ENCODE measurements at regions not wholly inside any gene's neighbourhood (a gene's known extent, or its start where the extent isn't known, plus 50 kb on each side); places are given as distances from the start of the nearest gene placed in this dataset.

DNA sequence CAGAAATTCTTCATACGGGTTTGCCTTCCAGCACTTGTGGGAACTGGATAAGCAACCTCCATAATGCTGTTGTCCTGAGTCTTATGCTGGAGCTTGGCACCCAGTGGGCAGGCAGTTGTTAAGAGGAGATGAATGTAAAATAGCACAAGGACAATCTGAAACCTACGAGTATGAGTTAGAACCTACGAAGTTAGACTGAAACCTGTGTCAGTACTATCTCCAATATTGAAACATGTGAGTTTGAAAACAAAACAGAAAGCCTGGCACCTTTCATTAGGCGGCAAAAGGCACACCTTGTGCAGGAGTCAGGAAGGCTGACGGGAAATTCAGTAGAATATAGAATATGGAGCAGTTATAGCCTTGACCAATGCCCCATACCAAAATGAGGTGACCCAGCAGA is 489.7 kb upstream of the RGS18 start:
- no peak for TF ChIP-seq YEATS4 (CRISPR knock-in tag; IDR thresholded peaks at IDR 0.05; ENCODE audit: borderline replicate concordance)
- TF ChIP-seq, protein P1, sequence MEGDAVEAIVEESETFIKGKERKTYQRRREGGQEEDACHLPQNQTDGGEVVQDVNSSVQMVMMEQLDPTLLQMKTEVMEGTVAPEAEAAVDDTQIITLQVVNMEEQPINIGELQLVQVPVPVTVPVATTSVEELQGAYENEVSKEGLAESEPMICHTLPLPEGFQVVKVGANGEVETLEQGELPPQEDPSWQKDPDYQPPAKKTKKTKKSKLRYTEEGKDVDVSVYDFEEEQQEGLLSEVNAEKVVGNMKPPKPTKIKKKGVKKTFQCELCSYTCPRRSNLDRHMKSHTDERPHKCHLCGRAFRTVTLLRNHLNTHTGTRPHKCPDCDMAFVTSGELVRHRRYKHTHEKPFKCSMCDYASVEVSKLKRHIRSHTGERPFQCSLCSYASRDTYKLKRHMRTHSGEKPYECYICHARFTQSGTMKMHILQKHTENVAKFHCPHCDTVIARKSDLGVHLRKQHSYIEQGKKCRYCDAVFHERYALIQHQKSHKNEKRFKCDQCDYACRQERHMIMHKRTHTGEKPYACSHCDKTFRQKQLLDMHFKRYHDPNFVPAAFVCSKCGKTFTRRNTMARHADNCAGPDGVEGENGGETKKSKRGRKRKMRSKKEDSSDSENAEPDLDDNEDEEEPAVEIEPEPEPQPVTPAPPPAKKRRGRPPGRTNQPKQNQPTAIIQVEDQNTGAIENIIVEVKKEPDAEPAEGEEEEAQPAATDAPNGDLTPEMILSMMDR (CRISPR knock-in tag; IDR thresholded peaks at IDR 0.05) = no peak
- no peak for TF ChIP-seq EZH2 (conservative IDR thresholded peaks at IDR 0.05; ENCODE audit: low read depth, low read length)
- TF ChIP-seq, protein P2, sequence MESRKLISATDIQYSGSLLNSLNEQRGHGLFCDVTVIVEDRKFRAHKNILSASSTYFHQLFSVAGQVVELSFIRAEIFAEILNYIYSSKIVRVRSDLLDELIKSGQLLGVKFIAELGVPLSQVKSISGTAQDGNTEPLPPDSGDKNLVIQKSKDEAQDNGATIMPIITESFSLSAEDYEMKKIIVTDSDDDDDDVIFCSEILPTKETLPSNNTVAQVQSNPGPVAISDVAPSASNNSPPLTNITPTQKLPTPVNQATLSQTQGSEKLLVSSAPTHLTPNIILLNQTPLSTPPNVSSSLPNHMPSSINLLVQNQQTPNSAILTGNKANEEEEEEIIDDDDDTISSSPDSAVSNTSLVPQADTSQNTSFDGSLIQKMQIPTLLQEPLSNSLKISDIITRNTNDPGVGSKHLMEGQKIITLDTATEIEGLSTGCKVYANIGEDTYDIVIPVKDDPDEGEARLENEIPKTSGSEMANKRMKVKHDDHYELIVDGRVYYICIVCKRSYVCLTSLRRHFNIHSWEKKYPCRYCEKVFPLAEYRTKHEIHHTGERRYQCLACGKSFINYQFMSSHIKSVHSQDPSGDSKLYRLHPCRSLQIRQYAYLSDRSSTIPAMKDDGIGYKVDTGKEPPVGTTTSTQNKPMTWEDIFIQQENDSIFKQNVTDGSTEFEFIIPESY (CRISPR knock-in tag; IDR thresholded peaks at IDR 0.05) = no peak

Measured in HepG2 (cell line).